PC-9 (cell line): ENCODE measurements at regions not wholly inside any gene's neighbourhood (a gene's known extent, or its start where the extent isn't known, plus 50 kb on each side); places are given as distances from the start of the nearest gene placed in this dataset.

Source experiments
- EZH2 ChIP-seq: fragments of 200-600 bp; sonication (generic); IDR thresholded peaks from 2 replicates; pipeline ENCODE4 v1.8.0; 2017; ENCODE audit warnings: antibody characterized with exemption, low read depth
- TF ChIP-seq, protein P1 (sequence below): fragments of 200-600 bp; sonication (generic); conservative IDR thresholded peaks from 2 replicates; pipeline ENCODE4 v1.6.1; 2017; ENCODE audit warnings: mixed run types, antibody characterized with exemption, mild to moderate bottlenecking, moderate library complexity

DNA sequence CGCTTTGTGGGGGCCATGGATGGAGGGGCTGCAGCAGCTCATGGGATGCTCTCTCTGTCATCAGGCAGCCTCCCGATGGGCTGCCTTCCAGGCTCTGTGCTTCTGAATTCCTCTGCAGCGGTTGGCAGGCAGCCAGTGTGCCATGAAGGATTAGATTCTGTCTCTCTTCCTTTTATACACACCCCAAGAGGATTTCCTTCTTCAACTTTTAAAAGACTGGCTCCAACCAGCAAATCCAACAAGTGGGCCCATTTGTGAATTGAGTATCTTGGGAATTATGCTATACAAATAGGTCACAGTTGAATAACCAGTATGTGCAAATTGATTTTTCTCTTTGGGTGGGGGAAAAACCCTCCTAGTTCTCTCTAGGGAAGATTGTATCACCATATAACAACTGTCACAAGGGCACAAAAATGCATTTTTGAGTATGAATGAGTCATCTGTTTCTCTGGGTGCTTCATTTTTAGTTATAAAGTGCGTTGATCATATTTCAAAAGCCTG is 96.8 kb upstream of the FAT1 start:
- TF ChIP-seq EZH2: no peak
- TF ChIP-seq, protein P1, sequence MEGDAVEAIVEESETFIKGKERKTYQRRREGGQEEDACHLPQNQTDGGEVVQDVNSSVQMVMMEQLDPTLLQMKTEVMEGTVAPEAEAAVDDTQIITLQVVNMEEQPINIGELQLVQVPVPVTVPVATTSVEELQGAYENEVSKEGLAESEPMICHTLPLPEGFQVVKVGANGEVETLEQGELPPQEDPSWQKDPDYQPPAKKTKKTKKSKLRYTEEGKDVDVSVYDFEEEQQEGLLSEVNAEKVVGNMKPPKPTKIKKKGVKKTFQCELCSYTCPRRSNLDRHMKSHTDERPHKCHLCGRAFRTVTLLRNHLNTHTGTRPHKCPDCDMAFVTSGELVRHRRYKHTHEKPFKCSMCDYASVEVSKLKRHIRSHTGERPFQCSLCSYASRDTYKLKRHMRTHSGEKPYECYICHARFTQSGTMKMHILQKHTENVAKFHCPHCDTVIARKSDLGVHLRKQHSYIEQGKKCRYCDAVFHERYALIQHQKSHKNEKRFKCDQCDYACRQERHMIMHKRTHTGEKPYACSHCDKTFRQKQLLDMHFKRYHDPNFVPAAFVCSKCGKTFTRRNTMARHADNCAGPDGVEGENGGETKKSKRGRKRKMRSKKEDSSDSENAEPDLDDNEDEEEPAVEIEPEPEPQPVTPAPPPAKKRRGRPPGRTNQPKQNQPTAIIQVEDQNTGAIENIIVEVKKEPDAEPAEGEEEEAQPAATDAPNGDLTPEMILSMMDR: no peak
